ENCODE measurements at regions not wholly inside any gene's neighbourhood (a gene's known extent, or its start where the extent isn't known, plus 50 kb on each side); places are given as distances from the start of the nearest gene placed in this dataset.
A peak's percentile ranks its signal among the peaks of the same experiment; 100 is the strongest.
"Not testable (repeated sequence)": the region's sequence is repeated elsewhere in the genome, so short reads cannot be mapped to it uniquely, and the experiment has no call there.

DNA sequence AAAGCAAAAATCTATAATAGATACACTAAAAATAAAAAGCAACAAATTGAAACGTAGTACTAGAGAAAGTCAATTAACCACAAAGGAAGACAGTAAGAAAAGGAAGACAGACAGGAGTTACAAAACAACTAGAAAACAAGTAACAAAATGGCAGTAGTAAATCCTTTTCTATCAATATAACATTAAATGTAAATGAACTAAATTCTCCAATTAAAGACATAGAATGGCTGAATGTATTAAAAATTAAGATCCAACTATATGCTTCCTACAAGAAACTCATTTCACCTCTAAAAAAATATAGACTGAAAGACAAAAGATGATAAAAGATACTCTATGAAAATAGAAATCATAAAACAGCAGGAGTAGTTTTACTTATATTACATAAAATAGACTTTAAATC lies 79.1 kb downstream of the CTH start:
- H3K36me3 ChIP-seq (ENCODE audit: insufficient read depth, low read length) = no peaks in the 10 kb centered on the region
- peaks cover 10% of the 10 kb centered on the region for H3K4me1 ChIP-seq (ENCODE audit: control insufficient read depth, insufficient read depth, low read length, unreplicated experiment)
- no peak overlapping the region for H3K4me3 ChIP-seq (ENCODE audit: low read depth, low read length)
- no peaks in the 10 kb centered on the region for H3K27me3 ChIP-seq (ENCODE audit: insufficient read depth, low read length)
- H3K27ac ChIP-seq (ENCODE audit: low read depth, low read length) = no peak overlapping the region
- no peaks in the 10 kb centered on the region for H3K79me2 ChIP-seq (ENCODE audit: control insufficient read depth, insufficient read depth, low read length, unreplicated experiment)
- H2AFZ ChIP-seq (ENCODE audit: low read length, unreplicated experiment) = no peak overlapping the region

DNA sequence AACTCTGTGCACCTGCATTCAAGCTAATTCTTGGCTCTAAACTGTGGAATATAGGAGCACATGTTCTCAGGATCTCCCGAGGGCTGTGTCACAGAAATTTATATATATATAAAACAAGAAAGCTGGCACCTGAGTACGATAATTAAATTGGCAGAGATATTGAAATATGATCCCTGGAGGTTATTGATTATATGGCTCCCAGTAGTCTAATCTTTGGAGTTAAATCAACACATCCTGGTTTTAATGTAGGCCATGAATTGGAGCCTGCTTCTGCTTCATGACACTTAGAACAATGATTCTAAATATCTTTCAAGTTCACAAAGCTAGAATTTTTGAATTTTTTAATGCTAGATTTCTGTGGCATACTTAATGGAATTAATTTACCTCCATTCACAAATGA lies 84.3 kb downstream of the CTH start:
- peaks cover 11% of the 10 kb centered on the region for H3K4me1 ChIP-seq (ENCODE audit: control insufficient read depth, insufficient read depth, low read length, unreplicated experiment)
- no peak overlapping the region for H2AFZ ChIP-seq (ENCODE audit: low read length, unreplicated experiment)
- no peaks in the 10 kb centered on the region for H3K79me2 ChIP-seq (ENCODE audit: control insufficient read depth, insufficient read depth, low read length, unreplicated experiment)
- no peaks in the 10 kb centered on the region for H3K27me3 ChIP-seq (ENCODE audit: insufficient read depth, low read length)
- H3K27ac ChIP-seq (ENCODE audit: low read depth, low read length) = no peak overlapping the region
- no peak overlapping the region for H3K4me3 ChIP-seq (ENCODE audit: low read depth, low read length)
- no peaks in the 10 kb centered on the region for H3K36me3 ChIP-seq (ENCODE audit: insufficient read depth, low read length)

DNA sequence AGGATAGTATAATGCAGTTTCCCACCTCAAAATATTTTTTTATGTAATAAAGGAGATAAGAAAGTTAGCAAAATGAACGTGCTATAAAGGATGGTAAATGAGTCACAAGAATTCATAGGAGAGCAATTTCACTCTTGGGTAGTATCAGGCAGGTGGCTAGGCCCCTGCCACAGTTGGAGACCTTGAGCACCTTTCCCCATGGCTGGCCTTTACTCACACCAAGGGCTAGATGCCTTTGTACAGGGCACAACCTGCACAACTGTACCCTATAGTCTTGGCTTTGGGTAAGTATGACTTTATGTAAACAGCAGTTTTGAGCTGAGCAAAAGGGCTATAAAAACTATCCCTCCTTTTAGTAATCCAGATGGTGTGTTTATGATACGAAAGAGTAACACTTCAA lies 85.1 kb downstream of the CTH start:
- H3K4me3 ChIP-seq (ENCODE audit: low read depth, low read length) = no peak overlapping the region

DNA sequence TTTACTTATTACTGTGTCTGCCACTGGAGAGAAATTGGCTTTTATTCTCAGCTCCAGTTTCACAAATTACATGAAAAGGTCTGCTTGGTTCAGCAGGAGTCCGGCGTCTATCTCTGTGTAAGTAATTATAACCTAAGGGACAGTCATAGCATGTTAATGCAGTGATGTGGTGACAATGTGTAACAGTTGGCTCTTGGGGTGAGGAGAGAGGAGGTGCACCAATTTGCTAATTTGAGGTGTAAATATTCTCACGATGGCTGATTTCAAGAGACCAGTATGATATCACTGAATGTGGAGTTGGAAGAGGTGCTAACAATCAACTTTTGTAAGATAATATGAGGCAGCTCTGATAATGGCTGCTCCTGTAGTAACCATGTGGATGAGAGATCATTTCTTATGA lies 86.1 kb downstream of the CTH start:
- Histone ChIP-seq H3K27ac (ENCODE audit: low read depth, low read length) (no peak overlapping the region), H2AFZ (ENCODE audit: low read length, unreplicated experiment) (no peak overlapping the region), H3K79me2 (ENCODE audit: control insufficient read depth, insufficient read depth, low read length, unreplicated experiment) (no peaks in the 10 kb centered on the region), H3K36me3 (ENCODE audit: insufficient read depth, low read length) (no peaks in the 10 kb centered on the region), H3K27me3 (ENCODE audit: insufficient read depth, low read length) (no peaks in the 10 kb centered on the region), H3K4me1 (ENCODE audit: control insufficient read depth, insufficient read depth, low read length, unreplicated experiment) (peaks cover 11% of the 10 kb centered on the region), H3K4me3 (ENCODE audit: low read depth, low read length) (no peak overlapping the region)

More for the DNA sequence above, 85.1 kb downstream of the CTH start:
- Histone ChIP-seq H3K4me1 (ENCODE audit: control insufficient read depth, insufficient read depth, low read length, unreplicated experiment) (peaks cover 11% of the 10 kb centered on the region), H3K27me3 (ENCODE audit: insufficient read depth, low read length) (no peaks in the 10 kb centered on the region), H3K27ac (ENCODE audit: low read depth, low read length) (no peak overlapping the region), H2AFZ (ENCODE audit: low read length, unreplicated experiment) (no peak overlapping the region), H3K79me2 (ENCODE audit: control insufficient read depth, insufficient read depth, low read length, unreplicated experiment) (no peaks in the 10 kb centered on the region), H3K36me3 (ENCODE audit: insufficient read depth, low read length) (no peaks in the 10 kb centered on the region)

DNA sequence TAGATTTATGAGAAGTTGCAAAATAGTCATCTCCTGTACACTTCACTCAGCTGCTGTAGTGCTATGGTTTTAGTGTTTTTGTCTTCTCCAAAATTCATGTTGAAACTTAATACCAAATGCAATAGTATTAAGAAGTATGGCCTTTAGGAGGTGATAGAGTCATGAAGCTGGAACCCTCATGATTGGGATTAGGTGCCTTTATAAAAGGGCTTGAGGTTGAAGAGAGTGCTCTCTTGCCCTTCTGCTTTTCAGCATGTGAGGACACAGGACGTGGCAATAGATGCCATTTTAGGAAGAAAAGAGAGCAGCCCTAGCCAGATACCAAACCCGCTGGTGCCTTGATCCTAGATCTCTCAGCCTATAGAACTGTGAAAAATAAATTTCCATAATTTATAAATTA lies 87.6 kb downstream of the CTH start:
- no peak overlapping the region for H3K27ac ChIP-seq (ENCODE audit: low read depth, low read length)
- H3K4me1 ChIP-seq (ENCODE audit: control insufficient read depth, insufficient read depth, low read length, unreplicated experiment) = peaks cover 11% of the 10 kb centered on the region
- H3K36me3 ChIP-seq (ENCODE audit: insufficient read depth, low read length) = no peaks in the 10 kb centered on the region
- H3K27me3 ChIP-seq (ENCODE audit: insufficient read depth, low read length) = no peaks in the 10 kb centered on the region
- no peak overlapping the region for H3K4me3 ChIP-seq (ENCODE audit: low read depth, low read length)
- H2AFZ ChIP-seq (ENCODE audit: low read length, unreplicated experiment) = no peak overlapping the region
- no peaks in the 10 kb centered on the region for H3K79me2 ChIP-seq (ENCODE audit: control insufficient read depth, insufficient read depth, low read length, unreplicated experiment)

DNA sequence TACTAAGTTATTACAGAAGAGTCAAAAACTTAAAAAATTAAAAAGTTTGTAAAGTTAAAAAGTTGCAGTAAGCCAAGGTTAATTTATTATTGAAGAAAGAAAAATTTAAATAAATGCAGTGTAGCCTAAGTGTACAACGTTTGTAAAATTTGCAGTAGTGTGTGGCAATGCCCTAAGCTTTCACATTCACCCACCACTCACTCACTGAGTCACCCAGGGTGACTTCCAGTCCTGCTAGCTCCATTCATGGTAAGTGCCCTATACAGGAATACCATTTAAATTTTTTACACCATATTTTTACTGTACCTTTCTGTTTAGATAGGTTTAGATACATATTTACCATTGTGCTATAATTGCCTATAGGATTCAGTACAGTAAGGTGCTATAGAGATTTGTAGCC lies 88.6 kb downstream of the CTH start:
- no peaks in the 10 kb centered on the region for H3K27me3 ChIP-seq (ENCODE audit: insufficient read depth, low read length)
- peaks cover 17% of the 10 kb centered on the region for H3K4me1 ChIP-seq (ENCODE audit: control insufficient read depth, insufficient read depth, low read length, unreplicated experiment)
- no peak overlapping the region for H3K4me3 ChIP-seq (ENCODE audit: low read depth, low read length)
- no peaks in the 10 kb centered on the region for H3K36me3 ChIP-seq (ENCODE audit: insufficient read depth, low read length)
- no peak overlapping the region for H3K27ac ChIP-seq (ENCODE audit: low read depth, low read length)
- H3K79me2 ChIP-seq (ENCODE audit: control insufficient read depth, insufficient read depth, low read length, unreplicated experiment) = no peaks in the 10 kb centered on the region
- no peak overlapping the region for H2AFZ ChIP-seq (ENCODE audit: low read length, unreplicated experiment)

DNA sequence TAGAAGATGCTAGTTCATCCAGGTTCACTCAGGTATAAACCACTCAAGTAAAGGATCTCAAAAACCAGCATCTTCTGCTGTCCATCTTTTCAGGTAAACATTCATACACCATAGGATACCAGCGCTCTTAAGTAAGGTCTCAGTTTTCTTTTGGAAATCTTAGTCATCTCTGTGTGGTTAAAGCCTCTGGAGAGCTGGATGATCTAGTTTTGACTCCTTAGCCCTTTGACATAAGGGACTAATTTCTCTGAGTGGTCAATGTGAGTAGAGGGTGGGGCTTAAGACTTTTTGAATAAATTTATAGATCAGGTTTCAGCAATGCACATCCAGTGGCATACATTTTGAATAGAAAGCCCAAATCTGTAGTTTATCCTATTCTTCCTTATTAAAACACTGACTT lies 92.3 kb downstream of the CTH start:
- H3K27me3 ChIP-seq (ENCODE audit: insufficient read depth, low read length) = no peaks in the 10 kb centered on the region
- H3K36me3 ChIP-seq (ENCODE audit: insufficient read depth, low read length) = no peaks in the 10 kb centered on the region
- H3K27ac ChIP-seq (ENCODE audit: low read depth, low read length) = no peak overlapping the region
- no peaks in the 10 kb centered on the region for H3K79me2 ChIP-seq (ENCODE audit: control insufficient read depth, insufficient read depth, low read length, unreplicated experiment)
- H2AFZ ChIP-seq (ENCODE audit: low read length, unreplicated experiment) = no peak overlapping the region
- no peak overlapping the region for H3K4me3 ChIP-seq (ENCODE audit: low read depth, low read length)
- peaks cover 22% of the 10 kb centered on the region for H3K4me1 ChIP-seq (ENCODE audit: control insufficient read depth, insufficient read depth, low read length, unreplicated experiment)

DNA sequence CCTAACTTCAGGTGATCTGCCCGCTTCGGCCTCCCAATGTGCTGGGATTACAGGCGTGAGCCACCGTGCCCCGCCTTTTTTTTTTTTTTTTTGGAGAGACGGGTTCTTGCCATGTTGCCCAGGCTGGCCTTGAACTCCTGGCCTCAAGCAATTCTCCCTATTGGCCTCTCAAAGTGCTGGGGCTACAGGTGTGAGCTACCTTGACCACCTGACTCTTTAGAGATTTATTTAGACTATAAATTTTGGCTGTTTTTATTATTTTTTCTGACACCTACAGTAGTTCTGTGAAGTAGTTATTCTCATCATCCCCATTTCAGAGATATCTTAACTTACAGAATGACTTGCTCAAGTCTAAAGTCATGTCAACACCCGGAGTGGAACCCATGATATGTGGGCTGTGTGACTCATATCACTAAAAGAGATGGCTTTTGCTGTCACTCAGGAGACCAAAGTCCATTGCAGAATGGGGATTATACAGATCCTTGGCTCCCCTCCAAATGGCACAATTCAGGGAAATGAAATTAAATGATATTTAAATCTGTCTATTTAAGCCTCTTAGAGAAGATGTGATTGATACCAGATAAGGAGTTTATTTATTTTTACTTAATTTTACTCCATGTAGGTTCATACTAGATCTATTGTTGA lies 93.2 kb downstream of the CTH start:
- Histone ChIP-seq H3K79me2 (ENCODE audit: control insufficient read depth, insufficient read depth, low read length, unreplicated experiment) (no peaks in the 10 kb centered on the region), H3K4me3 (ENCODE audit: low read depth, low read length) (no peak overlapping the region), H3K36me3 (ENCODE audit: insufficient read depth, low read length) (no peaks in the 10 kb centered on the region), H3K27ac (ENCODE audit: low read depth, low read length) (peak overlapping the region; percentile 51), H3K4me1 (ENCODE audit: control insufficient read depth, insufficient read depth, low read length, unreplicated experiment) (peaks cover 17% of the 10 kb centered on the region), H3K27me3 (ENCODE audit: insufficient read depth, low read length) (no peaks in the 10 kb centered on the region), H2AFZ (ENCODE audit: low read length, unreplicated experiment) (no peak overlapping the region)

DNA sequence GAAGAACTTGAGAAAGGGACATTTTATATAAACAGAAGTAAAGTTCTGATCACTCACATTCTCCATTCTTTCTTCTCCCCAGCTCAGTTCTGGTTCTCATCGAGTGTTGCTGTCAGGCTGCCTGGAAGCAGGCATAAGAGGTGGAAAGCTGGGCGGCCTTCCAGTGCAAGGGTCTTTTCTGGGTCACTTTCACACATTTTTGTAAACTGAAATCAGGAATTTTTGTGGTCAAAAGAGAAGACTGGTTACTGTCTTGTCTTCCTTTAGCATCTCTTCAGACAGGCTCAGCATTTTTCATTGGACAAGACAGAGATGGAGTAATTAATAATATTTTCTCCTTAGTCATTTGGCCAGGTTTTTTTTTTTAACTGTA lies 93.7 kb downstream of the CTH start:
- Histone ChIP-seq H3K4me1 (ENCODE audit: control insufficient read depth, insufficient read depth, low read length, unreplicated experiment) (peaks cover 20% of the 10 kb centered on the region), H3K36me3 (ENCODE audit: insufficient read depth, low read length) (no peaks in the 10 kb centered on the region), H3K4me3 (ENCODE audit: low read depth, low read length) (no peak overlapping the region), H3K27ac (ENCODE audit: low read depth, low read length) (peak overlapping the region; percentile 51), H2AFZ (ENCODE audit: low read length, unreplicated experiment) (no peak overlapping the region), H3K27me3 (ENCODE audit: insufficient read depth, low read length) (no peaks in the 10 kb centered on the region), H3K79me2 (ENCODE audit: control insufficient read depth, insufficient read depth, low read length, unreplicated experiment) (no peaks in the 10 kb centered on the region)

DNA sequence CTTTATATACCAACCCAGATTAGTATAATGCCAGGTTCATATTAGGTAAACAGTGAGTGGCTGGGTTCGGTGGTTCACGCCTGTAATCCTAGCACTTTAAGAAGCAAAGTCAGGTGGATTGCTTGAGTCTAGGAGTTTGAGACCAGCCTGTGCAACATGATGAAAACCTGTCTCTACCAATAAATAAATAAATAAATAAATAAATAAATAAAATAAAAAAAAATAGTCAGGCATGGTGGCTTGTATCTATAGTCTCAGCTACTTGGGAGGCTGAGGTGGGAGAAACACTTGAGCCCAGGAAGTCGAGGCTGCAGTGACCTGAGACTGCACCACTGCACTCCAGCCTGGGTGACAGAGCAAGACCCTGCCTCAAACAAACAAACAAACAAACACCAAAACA lies 96.9 kb downstream of the CTH start:
- not testable (repeated sequence) for H2AFZ ChIP-seq (ENCODE audit: low read length, unreplicated experiment); H3K27ac ChIP-seq (ENCODE audit: low read depth, low read length); H3K27me3 ChIP-seq (ENCODE audit: insufficient read depth, low read length); H3K79me2 ChIP-seq (ENCODE audit: control insufficient read depth, insufficient read depth, low read length, unreplicated experiment); H3K36me3 ChIP-seq (ENCODE audit: insufficient read depth, low read length); H3K4me3 ChIP-seq (ENCODE audit: low read depth, low read length)
- peaks cover 17% of the 10 kb centered on the region for H3K4me1 ChIP-seq (ENCODE audit: control insufficient read depth, insufficient read depth, low read length, unreplicated experiment)

DNA sequence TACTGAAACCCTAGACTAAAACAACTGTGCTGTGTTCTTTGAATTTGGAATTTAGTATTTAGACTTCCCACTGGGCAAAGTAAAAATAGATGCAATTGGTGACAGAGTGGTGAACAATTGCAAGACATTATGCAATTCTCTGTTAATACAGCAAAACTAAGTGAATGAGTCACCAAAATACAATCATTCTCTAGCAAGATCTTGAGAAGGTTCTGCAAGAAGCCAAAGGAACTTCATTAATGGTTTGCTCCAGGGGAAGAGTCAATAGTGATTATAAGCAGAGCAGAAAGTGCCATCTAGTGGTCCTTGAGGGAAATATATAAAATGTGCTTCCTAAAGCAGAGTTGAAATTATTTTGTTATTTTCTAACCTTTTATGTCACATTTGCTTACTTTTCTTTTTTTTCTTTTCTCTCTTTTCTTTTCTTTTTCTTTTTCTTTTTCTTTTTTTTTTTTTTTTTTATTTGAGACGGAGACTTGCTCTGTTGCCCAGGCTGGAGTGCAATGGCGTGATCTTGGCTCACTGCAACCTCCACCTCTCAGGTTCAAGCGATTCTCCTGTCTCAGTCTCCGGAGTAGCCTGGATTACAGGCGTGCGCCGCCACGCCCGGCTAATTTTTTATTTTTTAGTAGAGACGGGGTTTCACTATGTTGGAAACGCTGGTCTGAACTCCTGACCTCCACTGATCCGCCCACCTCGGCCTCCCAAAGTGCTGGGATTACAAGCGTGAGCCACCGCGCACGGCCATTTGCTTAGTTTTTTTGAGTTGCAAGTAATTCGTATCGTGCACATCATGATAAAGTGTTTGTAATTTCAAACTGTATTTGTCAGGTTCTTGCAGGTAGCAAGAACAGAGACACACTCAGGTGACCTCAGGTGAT lies 99.2 kb downstream of the CTH start:
- Histone ChIP-seq H2AFZ (ENCODE audit: low read length, unreplicated experiment) (no peak overlapping the region), H3K4me3 (ENCODE audit: low read depth, low read length) (no peak overlapping the region), H3K27ac (ENCODE audit: low read depth, low read length) (peak overlapping the region; percentile 36; the same call in 1 of the 2 replicates), H3K79me2 (ENCODE audit: control insufficient read depth, insufficient read depth, low read length, unreplicated experiment) (no peaks in the 10 kb centered on the region), H3K4me1 (ENCODE audit: control insufficient read depth, insufficient read depth, low read length, unreplicated experiment) (peaks cover 6% of the 10 kb centered on the region), H3K36me3 (ENCODE audit: insufficient read depth, low read length) (no peaks in the 10 kb centered on the region), H3K27me3 (ENCODE audit: insufficient read depth, low read length) (no peaks in the 10 kb centered on the region)
